ENCODE measurements at regions not wholly inside any gene's neighbourhood (a gene's known extent, or its start where the extent isn't known, plus 50 kb on each side); places are given as distances from the start of the nearest gene placed in this dataset.

DNA sequence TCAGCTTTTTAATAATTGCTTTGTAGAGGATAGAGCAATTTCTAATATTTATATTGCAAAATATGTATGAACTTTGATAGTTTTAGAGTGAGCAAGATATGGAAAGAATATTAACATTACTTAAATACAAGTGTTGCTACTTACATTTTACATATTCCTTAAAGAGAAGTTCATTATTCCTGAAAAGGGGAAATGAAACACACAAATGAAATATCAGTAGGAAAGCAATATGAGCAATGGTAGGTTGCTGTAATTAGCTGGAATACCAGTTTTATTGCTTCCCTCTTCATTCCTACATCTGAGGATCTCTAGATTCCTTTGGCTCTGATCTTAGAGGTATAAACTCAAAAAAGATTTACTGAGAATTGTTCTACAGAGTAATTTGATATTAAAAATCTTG, 414.1 kb downstream of the FAM170A start:
- H3K4me3 ChIP-seq (ENCODE audit: low read depth, low read length) = no peak overlapping the region
- TF ChIP-seq CTCF (conservative IDR thresholded peaks at IDR 0.05; ENCODE audit: low read depth, low read length) = no peak
- no peak for DNase-seq (ENCODE audit: low read depth)

GRCh38 chr5:120052916-120053828, 410.9 kb upstream of the PRR16 start:
- TF ChIP-seq CTCF (conservative IDR thresholded peaks at IDR 0.05; ENCODE audit: low read depth, low read length) = no peak
- H3K4me3 ChIP-seq (ENCODE audit: low read depth, low read length) = no peak overlapping the region
- peak; percentile 16 for DNase-seq (ENCODE audit: low read depth)

GRCh38 chr5:120053841-120054240, 410.3 kb upstream of the PRR16 start:
- no peak for TF ChIP-seq CTCF (conservative IDR thresholded peaks at IDR 0.05; ENCODE audit: low read depth, low read length)
- DNase-seq (ENCODE audit: low read depth) = peak; percentile 71
- no peak overlapping the region for H3K4me3 ChIP-seq (ENCODE audit: low read depth, low read length)

GRCh38 chr5:120055858-120056257, 408.2 kb upstream of the PRR16 start:
- peak; percentile 85 for DNase-seq (ENCODE audit: low read depth)
- H3K4me3 ChIP-seq (ENCODE audit: low read depth, low read length) = no peak overlapping the region
- peak; percentile 55 for TF ChIP-seq CTCF (conservative IDR thresholded peaks at IDR 0.05; ENCODE audit: low read depth, low read length)

GRCh38 chr5:120062515-120062917, 401.6 kb upstream of the PRR16 start:
- TF ChIP-seq CTCF (conservative IDR thresholded peaks at IDR 0.05; ENCODE audit: low read depth, low read length) = no peak
- DNase-seq (ENCODE audit: low read depth) = peak; percentile 46
- no peak overlapping the region for H3K4me3 ChIP-seq (ENCODE audit: low read depth, low read length)

GRCh38 chr5:120072068-120072761, 391.9 kb upstream of the PRR16 start:
- no peak for TF ChIP-seq CTCF (conservative IDR thresholded peaks at IDR 0.05; ENCODE audit: low read depth, low read length)
- H3K4me3 ChIP-seq (ENCODE audit: low read depth, low read length) = no peak overlapping the region
- DNase-seq (ENCODE audit: low read depth) = no peak
